ENCODE measurements at regions not wholly inside any gene's neighbourhood (a gene's known extent, or its start where the extent isn't known, plus 50 kb on each side); places are given as distances from the start of the nearest gene placed in this dataset.

GRCh38 chr12:108043286-108043685 lies 85.8 kb upstream of the WSCD2 start:
- no peak for DNase-seq

GRCh38 chr12:108043750-108044533 lies 85.1 kb upstream of the WSCD2 start:
- DNase-seq = no peak

- no peak for DNase-seq
These were observed 83.0 kb upstream of the WSCD2 start for GRCh38 chr12:108046135-108046534.

GRCh38 chr12:108046650-108047049 lies 82.4 kb upstream of the WSCD2 start:
- no peak for DNase-seq

- DNase-seq = no peak
These were observed 82.0 kb upstream of the WSCD2 start for GRCh38 chr12:108047071-108047550.

GRCh38 chr12:108048686-108049085 lies 80.4 kb upstream of the WSCD2 start:
- DNase-seq = no peak

- DNase-seq = no peak
These were observed 78.4 kb upstream of the WSCD2 start for GRCh38 chr12:108050696-108051095.

GRCh38 chr12:108052260-108052659 lies 76.8 kb upstream of the WSCD2 start:
- DNase-seq = peak in 1 of 2 donors; percentile 15

- DNase-seq = no peak
These were observed 75.6 kb upstream of the WSCD2 start for GRCh38 chr12:108053512-108053911.

GRCh38 chr12:108054496-108054895 lies 74.6 kb upstream of the WSCD2 start:
- no peak for DNase-seq

GRCh38 chr12:108055141-108055540 lies 73.9 kb upstream of the WSCD2 start:
- DNase-seq = no peak

- DNase-seq = no peak
These were observed 69.0 kb upstream of the WSCD2 start for GRCh38 chr12:108060067-108060466.

- no peak for DNase-seq
These were observed 68.2 kb upstream of the WSCD2 start for GRCh38 chr12:108060903-108061302.

- DNase-seq = no peak
These were observed 65.9 kb upstream of the WSCD2 start for GRCh38 chr12:108063192-108063591.

GRCh38 chr12:108065069-108065468 lies 64.0 kb upstream of the WSCD2 start:
- DNase-seq = no peak

- DNase-seq = no peak
These were observed 62.2 kb upstream of the WSCD2 start for GRCh38 chr12:108066583-108067577.

GRCh38 chr12:108069651-108070165 lies 59.4 kb upstream of the WSCD2 start:
- DNase-seq = no peak

GRCh38 chr12:108075561-108075960 lies 53.5 kb upstream of the WSCD2 start:
- no peak for DNase-seq

- no peak for DNase-seq
These were observed 52.5 kb upstream of the WSCD2 start for GRCh38 chr12:108076556-108076955.

- DNase-seq = no peak
These were observed 50.7 kb upstream of the WSCD2 start for GRCh38 chr12:108078428-108078827.

Data from CD4-positive, alpha-beta T cell treated with Interferon alpha-2 for 1 hour (primary cell).